Mesodermal cell (in vitro differentiated cells): ENCODE measurements at regions not wholly inside any gene's neighbourhood (a gene's known extent, or its start where the extent isn't known, plus 50 kb on each side); places are given as distances from the start of the nearest gene placed in this dataset.

Experiments
- H3K27ac ChIP-seq: 2 replicates; pipeline ENCODE4 v1.7.0; 2013; ENCODE audit warnings: mild to moderate bottlenecking, low read depth, low read length, moderate library complexity; ENCODE audit not compliant: severe bottlenecking
- H3K36me3 ChIP-seq: 2 replicates; pipeline ENCODE4 v1.7.1; 2013; ENCODE audit warnings: mild to moderate bottlenecking, low read length, moderate library complexity; ENCODE audit not compliant: control insufficient read depth, insufficient read depth
- H3K4me1 ChIP-seq: one replicate; pipeline ENCODE4 v1.7.1; 2013; ENCODE audit warnings: mild to moderate bottlenecking, low read length; ENCODE audit not compliant: insufficient read depth, control insufficient read depth, poor library complexity, severe bottlenecking
- H3K4me3 ChIP-seq: 2 replicates; pipeline ENCODE4 v1.7.0; 2013; ENCODE audit warnings: low read length, control low read depth, mild to moderate bottlenecking; ENCODE audit not compliant: insufficient read depth, poor library complexity, severe bottlenecking; ENCODE audit errors: extremely low read depth
- H3K9me3 ChIP-seq: 2 replicates; pipeline ENCODE4 v1.7.1; 2013; ENCODE audit warnings: mild to moderate bottlenecking, low read length, moderate library complexity; ENCODE audit not compliant: control insufficient read depth
- whole genome bisulfite sequencing, 2 experiments: methylation state at CpG; one replicate each; pipeline ENCODE4 v1.1.5; 2013; ENCODE audit warnings: missing lambda C conversion rate in 2 of 2; ENCODE audit not compliant: insufficient coverage in 2 of 2; 5-methylcytosine and 5-hydroxymethylcytosine counted together

DNA sequence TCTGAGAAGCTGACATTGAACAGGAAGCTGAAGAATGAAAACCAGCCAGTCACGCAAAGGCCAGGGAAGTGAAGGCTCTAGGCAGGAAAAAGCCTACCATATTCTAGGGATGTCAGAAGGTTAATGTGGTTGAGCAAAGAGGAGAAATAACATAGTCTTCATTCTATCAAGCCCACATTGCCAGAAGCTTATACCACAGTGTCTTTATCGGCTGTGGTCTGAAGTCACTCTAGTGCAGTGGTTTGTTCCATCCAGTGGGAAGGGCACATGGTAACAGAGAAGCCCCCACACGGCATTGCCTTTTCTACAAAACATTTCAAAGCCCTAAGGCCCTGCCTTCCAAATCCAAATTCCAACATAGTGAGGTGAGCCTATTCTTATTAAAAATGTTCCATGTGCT is 311.3 kb downstream of the TNS1 start:
- 100% methylated on average over 1 of the region's 3 CpGs for WGBS, 2 experiments
- Histone ChIP-seq H3K4me1 (no peaks in the 10 kb centered on the region), H3K27ac (no peak overlapping the region), H3K9me3 (no peaks in the 10 kb centered on the region), H3K4me3 (no peak overlapping the region), H3K36me3 (no peaks in the 10 kb centered on the region)

DNA sequence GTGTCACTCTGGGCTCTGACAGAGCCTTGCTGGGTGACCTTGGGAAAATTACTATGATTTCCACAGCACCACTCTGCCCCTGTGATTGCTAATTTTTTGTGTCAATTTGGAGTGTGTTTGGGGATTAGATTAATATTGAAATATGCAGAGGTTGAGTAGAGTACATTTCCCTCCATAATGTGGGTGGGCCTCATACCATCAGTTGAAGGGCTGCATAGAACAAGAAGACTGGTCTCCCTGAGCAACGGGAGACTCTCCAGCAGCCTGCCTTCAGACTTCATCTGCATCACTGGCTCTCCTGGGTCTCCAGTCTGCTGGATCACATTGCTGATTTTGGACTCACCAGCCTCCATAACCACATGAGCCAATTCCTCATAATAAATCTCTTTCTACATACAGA is 313.7 kb downstream of the TNS1 start:
- WGBS, 2 experiments = 89 to 100% methylated on average over 1 of the region's 1 CpG
- H3K4me1 ChIP-seq = peaks cover 2% of the 10 kb centered on the region
- no peaks in the 10 kb centered on the region for H3K36me3 ChIP-seq
- H3K27ac ChIP-seq = no peak overlapping the region
- no peaks in the 10 kb centered on the region for H3K9me3 ChIP-seq
- no peak overlapping the region for H3K4me3 ChIP-seq

DNA sequence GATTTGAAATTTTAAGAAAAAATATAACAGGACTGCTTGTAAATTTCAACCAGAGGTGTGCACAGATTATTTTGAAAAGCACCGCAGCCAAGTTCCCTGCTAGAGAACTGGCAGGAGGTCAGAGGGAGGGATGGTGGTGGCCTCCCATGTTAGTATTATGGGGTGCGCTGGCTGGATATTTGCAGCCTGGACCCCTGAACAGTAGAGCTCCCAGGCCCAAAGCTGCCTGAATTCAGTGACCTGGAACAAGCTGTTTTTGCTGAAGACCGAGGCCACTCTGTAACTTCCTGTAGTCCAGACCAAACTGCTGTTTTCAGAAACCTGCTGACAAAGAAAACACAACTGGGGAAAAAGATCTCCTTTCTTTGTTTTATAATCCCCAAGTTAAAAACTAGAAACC is 314.3 kb downstream of the TNS1 start:
- H3K4me3 ChIP-seq = no peak overlapping the region
- H3K9me3 ChIP-seq = no peaks in the 10 kb centered on the region
- H3K27ac ChIP-seq = no peak overlapping the region
- H3K4me1 ChIP-seq = peaks cover 2% of the 10 kb centered on the region
- 90 to 93% methylated on average over 3 of the region's 3 CpGs for WGBS, 2 experiments
- H3K36me3 ChIP-seq = no peaks in the 10 kb centered on the region

DNA sequence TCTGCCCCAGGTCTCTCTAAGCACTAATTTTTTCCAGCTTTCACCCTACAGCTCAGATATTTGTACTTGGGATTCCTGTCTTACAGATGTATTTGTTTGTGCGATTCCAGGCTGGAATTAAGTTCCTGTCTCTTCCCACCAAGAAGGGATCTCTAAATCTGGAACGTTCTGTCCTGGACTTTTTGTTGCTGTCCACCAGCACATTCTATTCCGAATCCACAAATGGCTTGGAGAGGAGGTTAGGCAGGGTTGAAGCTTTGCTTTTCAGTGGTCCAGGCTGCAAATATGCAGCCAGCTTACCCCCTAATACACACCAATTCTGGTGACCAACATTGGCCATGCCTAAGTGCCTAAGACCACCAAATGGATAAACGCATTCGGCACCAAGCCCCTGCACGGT is 315.0 kb downstream of the TNS1 start:
- 90% methylated on average over 2 of the region's 6 CpGs; no CpG with 5 or more reads in 1 of the 2 experiments for WGBS, 2 experiments
- Histone ChIP-seq H3K9me3 (no peaks in the 10 kb centered on the region), H3K36me3 (no peaks in the 10 kb centered on the region), H3K27ac (no peak overlapping the region), H3K4me1 (peaks cover 2% of the 10 kb centered on the region), H3K4me3 (no peak overlapping the region)

DNA sequence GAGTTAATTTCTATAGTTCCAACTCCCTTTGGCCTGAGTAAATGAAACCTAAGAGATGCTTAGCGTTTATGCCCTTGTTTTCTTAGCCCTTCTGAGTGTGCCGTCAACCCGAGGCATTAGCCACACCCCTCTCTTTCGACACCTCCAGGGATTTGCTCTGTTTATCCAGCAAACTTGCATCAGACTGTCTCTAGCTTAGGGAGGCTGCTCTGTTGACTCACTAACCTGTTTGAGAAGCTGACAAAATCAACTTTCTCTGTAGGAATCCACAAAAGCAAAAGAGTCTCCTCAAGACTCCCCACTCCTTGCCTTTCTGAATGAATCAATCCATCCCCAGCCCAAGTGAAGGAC is 317.6 kb downstream of the TNS1 start:
- Histone ChIP-seq H3K9me3 (no peaks in the 10 kb centered on the region), H3K36me3 (no peaks in the 10 kb centered on the region), H3K4me3 (no peak overlapping the region), H3K27ac (no peak overlapping the region), H3K4me1 (peaks cover 2% of the 10 kb centered on the region)
- WGBS, 2 experiments = 44 to 52% methylated on average over 4 of the region's 4 CpGs

DNA sequence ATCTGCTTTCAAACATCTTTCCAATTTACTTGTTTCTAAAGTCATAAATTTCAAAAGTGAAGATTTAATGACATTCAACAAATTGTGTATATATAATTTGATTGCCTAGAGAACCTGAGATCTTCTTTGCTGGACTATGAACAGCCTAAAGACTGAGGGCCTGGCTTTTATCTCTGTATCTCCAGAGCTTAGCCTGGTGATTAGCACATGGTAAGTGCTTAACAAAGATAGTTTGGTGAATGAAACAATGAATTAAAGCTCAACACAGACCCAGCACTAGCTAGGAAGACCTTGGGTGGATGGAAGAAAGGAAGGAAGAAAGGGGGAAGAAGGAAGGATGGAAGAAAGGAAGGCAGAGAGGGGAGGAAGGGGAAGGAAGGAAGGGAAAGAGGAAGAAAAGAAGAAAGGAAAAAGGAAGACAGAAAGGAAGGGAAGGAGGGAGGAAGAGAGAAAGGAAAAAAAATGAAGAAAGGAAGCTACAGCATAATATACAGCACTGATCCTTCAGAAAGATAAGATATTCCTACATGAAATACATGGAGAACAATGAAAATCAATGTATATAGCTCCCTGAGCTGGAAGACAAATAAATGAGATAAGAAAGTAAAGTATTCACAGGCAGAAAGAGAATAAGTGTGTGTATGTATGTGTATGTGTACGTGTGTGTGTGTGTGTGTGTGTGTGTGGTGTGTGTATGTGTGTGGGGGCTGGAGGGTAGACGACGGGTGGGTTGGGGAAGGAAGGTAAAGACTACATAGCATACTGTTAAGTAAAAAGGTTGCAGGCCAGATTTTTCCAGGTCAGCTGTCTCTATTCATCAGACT is 318.2 kb downstream of the TNS1 start:
- Histone ChIP-seq H3K4me1 (peaks cover 2% of the 10 kb centered on the region), H3K27ac (no peak overlapping the region), H3K36me3 (no peaks in the 10 kb centered on the region), H3K9me3 (no peaks in the 10 kb centered on the region), H3K4me3 (no peak overlapping the region)
- 64 to 75% methylated on average over 1 of the region's 3 CpGs for WGBS, 2 experiments

DNA sequence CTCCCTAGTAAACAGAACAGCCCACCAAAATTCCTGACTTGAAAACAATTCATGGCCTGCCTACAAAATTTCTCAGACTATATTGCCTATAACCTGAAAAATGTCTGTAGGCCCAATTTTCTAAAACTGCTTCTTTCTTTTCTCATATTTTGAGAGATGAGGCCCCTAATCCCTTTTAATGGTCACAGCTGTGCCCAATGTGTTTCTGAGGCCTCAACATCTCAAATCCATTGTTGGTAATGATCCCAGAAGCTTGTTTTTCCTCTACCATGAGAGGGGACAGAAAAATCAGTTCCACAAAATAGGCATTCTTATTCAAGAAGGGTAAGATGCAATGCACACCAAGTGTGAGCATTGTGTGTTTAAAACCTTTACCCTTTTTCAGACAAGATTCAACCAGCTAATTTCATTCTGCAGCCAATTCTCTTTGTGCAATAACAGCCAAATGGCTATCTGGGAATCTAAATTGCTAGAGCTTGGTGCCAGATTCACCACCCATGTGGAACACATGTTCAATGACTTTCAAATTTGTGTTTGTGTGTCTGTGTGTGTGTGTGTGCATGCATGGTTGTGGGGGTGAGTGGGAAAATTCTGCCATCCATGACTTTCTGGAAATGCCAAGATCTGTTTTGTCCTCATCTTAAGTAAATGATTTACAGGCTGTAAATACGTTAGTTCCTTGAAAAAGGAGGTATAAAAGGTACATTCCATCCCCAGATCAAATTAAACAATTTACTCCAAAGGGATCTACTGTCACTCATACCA is 319.5 kb downstream of the TNS1 start:
- H3K4me3 ChIP-seq = no peak overlapping the region
- WGBS, 2 experiments = no CpG with 5 or more reads among the region's 1 CpG
- H3K27ac ChIP-seq = no peak overlapping the region
- H3K9me3 ChIP-seq = no peaks in the 10 kb centered on the region
- peaks cover 2% of the 10 kb centered on the region for H3K4me1 ChIP-seq
- H3K36me3 ChIP-seq = no peaks in the 10 kb centered on the region

DNA sequence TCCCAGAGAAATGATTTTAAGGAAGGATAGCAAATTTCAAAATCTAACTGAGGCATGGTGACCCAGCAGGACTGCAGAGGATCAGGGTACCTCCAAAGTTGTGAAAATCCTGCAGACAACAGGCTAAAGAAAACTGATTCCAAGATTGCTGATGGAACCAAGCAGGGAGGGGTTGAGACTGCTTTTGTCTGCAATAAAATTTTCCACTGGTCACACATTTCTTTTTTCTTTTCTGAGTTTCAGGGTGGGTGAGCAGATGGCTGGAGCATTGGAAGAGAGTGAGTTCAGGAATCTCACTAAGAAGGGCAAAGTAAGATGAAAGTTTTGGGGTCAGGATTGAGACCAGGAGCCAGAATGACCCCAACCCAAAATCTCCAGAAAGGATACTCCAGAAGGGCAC is 321.0 kb downstream of the TNS1 start:
- H3K4me3 ChIP-seq = no peak overlapping the region
- H3K36me3 ChIP-seq = no peaks in the 10 kb centered on the region
- no peaks in the 10 kb centered on the region for H3K9me3 ChIP-seq
- no peak overlapping the region for H3K27ac ChIP-seq
- peaks cover 2% of the 10 kb centered on the region for H3K4me1 ChIP-seq

DNA sequence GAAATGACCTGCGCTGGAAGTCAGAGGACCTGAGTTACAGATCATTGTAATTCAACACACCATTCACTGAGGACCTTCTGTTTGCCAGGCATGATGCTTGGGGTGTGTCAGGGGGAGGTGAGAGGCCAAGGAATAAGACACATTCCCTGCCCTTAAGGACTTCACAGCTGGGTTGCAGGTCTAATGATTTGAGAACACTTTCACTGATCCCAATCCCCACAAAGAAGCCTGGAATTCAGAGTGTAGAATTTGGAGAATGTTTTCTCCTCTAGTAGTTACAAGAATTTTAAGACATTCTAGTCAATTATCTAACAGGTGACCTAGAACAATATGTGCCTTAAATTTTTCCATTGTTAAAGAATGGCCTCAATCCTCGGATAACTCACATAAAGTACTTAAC is 322.4 kb downstream of the TNS1 start:
- Histone ChIP-seq H3K4me3 (no peak overlapping the region), H3K4me1 (peaks cover 2% of the 10 kb centered on the region), H3K9me3 (no peaks in the 10 kb centered on the region), H3K36me3 (no peaks in the 10 kb centered on the region), H3K27ac (no peak overlapping the region)
- no CpG with 5 or more reads among the region's 2 CpGs for WGBS, 2 experiments

DNA sequence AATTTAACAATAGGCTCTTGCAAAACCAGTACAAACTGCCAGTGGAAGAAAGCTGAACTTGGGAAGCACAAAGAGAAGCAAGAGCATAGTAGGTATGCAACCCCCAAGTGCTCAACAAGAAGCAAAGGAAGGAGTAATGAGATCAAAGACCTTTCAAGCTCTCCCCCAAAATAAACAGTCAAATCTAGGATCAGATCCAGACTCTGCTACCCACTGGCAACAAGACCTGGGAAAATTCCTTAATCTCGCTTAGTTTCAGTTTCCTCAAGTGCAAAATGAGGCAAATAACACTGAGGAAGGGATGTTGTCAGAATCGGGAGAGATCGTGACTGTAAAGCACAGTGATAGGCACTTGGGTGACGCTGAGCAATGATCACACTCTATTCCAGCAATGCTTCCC is 329.2 kb downstream of the TNS1 start:
- Histone ChIP-seq H3K4me3 (no peak overlapping the region), H3K4me1 (no peaks in the 10 kb centered on the region), H3K36me3 (no peaks in the 10 kb centered on the region), H3K9me3 (no peaks in the 10 kb centered on the region), H3K27ac (no peak overlapping the region)
- 90 to 92% methylated on average over 3 of the region's 4 CpGs for WGBS, 2 experiments

DNA sequence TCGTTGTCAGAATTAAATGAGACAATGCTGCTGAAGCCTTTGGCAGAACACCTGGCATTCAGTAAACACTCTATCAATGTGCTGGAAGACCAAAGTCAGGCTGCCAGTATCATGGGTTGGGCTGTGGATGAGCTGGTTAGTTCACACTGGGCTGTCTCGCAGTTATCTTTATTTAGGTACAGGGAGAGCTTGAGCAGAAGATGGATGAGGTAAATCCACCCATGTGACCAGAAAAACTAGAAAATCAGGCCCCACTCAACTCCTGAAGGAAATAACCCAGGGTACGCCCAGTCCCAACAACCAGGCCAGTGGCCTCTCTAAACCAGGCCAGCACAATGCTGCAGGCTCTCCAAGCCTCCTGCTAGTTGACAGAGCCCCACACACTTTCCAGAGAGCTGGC is 330.3 kb downstream of the TNS1 start:
- H3K9me3 ChIP-seq = no peaks in the 10 kb centered on the region
- H3K27ac ChIP-seq = no peak overlapping the region
- WGBS, 2 experiments = 80 to 100% methylated on average over 1 of the region's 3 CpGs
- H3K36me3 ChIP-seq = no peaks in the 10 kb centered on the region
- no peaks in the 10 kb centered on the region for H3K4me1 ChIP-seq
- no peak overlapping the region for H3K4me3 ChIP-seq
